ENCODE measurements at regions not wholly inside any gene's neighbourhood (a gene's known extent, or its start where the extent isn't known, plus 50 kb on each side); places are given as distances from the start of the nearest gene placed in this dataset.

DNA sequence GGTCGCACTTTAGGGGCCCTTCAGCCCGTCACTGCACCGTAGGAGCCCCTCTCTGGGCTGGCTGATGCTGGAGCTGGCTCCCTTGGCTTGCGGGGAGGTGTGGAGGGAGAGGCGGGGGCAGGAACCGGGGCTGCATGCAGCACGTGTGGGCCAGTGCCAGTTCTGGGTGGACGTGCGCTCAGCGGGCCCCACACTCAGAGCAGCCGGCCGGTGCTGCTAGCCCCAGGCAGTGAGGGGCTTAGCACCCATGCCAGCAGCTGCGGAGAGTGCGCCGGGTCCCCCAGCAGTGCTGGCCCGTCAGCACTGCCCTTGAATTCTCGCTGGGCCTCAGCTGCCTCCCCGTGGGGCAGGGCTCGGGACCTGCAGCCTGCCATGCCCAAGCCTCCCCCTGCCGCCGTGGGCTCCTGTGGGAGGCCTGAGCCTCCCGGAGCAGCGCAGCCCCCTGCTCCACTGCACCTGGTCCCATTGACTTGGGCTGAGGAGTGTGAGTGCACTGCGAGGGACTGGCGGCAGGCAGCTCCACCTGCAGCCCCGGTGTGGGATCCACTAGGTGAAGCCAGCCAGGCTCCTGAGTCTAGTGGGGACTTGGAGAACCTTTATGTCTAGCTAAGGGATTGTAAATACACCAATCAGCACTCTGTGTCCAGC is 108.8 kb upstream of the RASGEF1B start:
- Histone ChIP-seq H3K4me1 (no peaks in the 10 kb centered on the region), H3K9me3 (no peaks in the 10 kb centered on the region), H3K36me3 (no peaks in the 10 kb centered on the region), H3K27ac (no peak overlapping the region), H3K4me3 (no peak overlapping the region), H3K27me3 (ENCODE audit: low read depth) (no peaks in the 10 kb centered on the region)
- peak in 1 of 2 donors; percentile 9 for ATAC-seq
- intact Hi-C loops (cut with DNase I), result no loop called here
- no peak for TF ChIP-seq CTCF (IDR thresholded peaks at IDR 0.05)
- DNase-seq, result no peak

DNA sequence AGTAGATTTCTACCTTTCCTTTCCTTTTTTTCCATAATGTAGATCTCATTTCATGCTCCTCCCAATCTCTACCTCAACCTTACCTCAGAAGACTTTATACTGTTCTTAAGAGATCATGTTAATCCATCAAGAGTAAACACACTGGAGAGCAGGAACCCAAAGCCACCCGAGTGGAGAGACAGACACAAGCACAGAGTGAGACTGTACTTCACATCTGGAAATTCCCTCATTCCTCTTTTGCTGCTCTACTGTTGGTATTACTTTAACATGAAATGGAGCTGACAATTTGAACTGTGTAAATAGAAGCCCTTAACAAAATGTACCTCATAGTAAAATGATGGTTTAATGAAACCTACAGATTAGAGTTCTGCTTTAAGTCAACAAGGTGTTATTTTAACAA is 105.7 kb upstream of the RASGEF1B start:
- intact Hi-C loops (cut with DNase I), result no loop called here
- no peaks in the 10 kb centered on the region for H3K9me3 ChIP-seq

DNA sequence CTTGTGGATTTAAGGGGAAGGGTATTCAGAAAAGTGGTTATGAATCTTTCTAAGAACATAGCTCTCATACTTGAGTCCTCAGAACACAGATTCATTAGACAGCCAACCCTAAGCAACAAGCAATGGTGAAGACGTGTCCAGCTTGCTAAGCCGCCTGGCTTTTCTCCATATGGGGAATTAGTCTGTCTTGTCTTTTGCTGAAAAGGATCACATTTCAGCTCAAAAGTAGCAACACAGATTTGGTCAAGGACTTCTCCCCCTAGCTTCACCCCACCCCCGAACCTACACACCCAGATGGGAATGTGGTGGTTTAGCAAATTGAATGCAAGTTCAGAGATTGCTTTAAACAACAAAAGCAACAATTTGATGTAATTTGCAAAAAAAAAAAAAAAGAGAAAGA is 103.3 kb upstream of the RASGEF1B start:
- ATAC-seq (no peak), DNase-seq (no peak)
- H3K27ac ChIP-seq, result no peak overlapping the region
- no peak for TF ChIP-seq CTCF (IDR thresholded peaks at IDR 0.05)
- H3K9me3 ChIP-seq, result no peaks in the 10 kb centered on the region
- H3K4me1 ChIP-seq, result no peaks in the 10 kb centered on the region
- H3K4me3 ChIP-seq, result no peak overlapping the region
- intact Hi-C loops (cut with DNase I), result no loop called here
- H3K36me3 ChIP-seq, result no peaks in the 10 kb centered on the region
- no peaks in the 10 kb centered on the region for H3K27me3 ChIP-seq (ENCODE audit: low read depth)

More for the DNA sequence above, 105.7 kb upstream of the RASGEF1B start:
- no peak for TF ChIP-seq CTCF (IDR thresholded peaks at IDR 0.05)
- ATAC-seq (peak in 1 of 2 donors; percentile 65), DNase-seq (no peak)
- Histone ChIP-seq H3K27ac (no peak overlapping the region), H3K36me3 (no peaks in the 10 kb centered on the region), H3K27me3 (ENCODE audit: low read depth) (no peaks in the 10 kb centered on the region), H3K4me1 (no peaks in the 10 kb centered on the region), H3K4me3 (no peak overlapping the region)

- no peaks in the 10 kb centered on the region for H3K9me3 ChIP-seq
- no peak overlapping the region for H3K27ac ChIP-seq
- DNase-seq (no peak), ATAC-seq (no peak)
- H3K36me3 ChIP-seq, result no peaks in the 10 kb centered on the region
- intact Hi-C loops (cut with DNase I), result no loop called here
- no peaks in the 10 kb centered on the region for H3K27me3 ChIP-seq (ENCODE audit: low read depth)
- TF ChIP-seq CTCF (IDR thresholded peaks at IDR 0.05), result no peak
- no peaks in the 10 kb centered on the region for H3K4me1 ChIP-seq
- H3K4me3 ChIP-seq, result no peak overlapping the region
Measured at GRCh38 chr4:81573840-81574239, 102.1 kb upstream of the RASGEF1B start.

GRCh38 chr4:81572402-81572801 is 100.7 kb upstream of the RASGEF1B start:
- H3K27me3 ChIP-seq (ENCODE audit: low read depth), result no peaks in the 10 kb centered on the region
- H3K27ac ChIP-seq, result no peak overlapping the region
- H3K4me3 ChIP-seq, result no peak overlapping the region
- no peaks in the 10 kb centered on the region for H3K4me1 ChIP-seq
- TF ChIP-seq CTCF (IDR thresholded peaks at IDR 0.05), result no peak
- ATAC-seq (no peak), DNase-seq (no peak)
- no peaks in the 10 kb centered on the region for H3K36me3 ChIP-seq
- intact Hi-C loops (cut with DNase I), result no loop called here
- H3K9me3 ChIP-seq, result no peaks in the 10 kb centered on the region
